GM18519 (cell line): ENCODE measurements at regions not wholly inside any gene's neighbourhood (a gene's known extent, or its start where the extent isn't known, plus 50 kb on each side); places are given as distances from the start of the nearest gene placed in this dataset.

Experiments used
- ATAC-seq: cut with Tn5 transposase; IDR thresholded peaks from one replicate; pipeline ENCODE4 v1.9.1; 2021; ENCODE audit warnings: mild to moderate bottlenecking, moderate library complexity; ENCODE audit not compliant: unreplicated experiment, low FRiP score

- ATAC-seq: no peak
These were observed 52.9 kb downstream of the FRMPD3 start for GRCh38 chrX:107502316-107502715.

GRCh38 chrX:107504006-107504405, 54.6 kb downstream of the FRMPD3 start:
- no peak for ATAC-seq

GRCh38 chrX:107505223-107505622, 55.8 kb downstream of the FRMPD3 start:
- no peak for ATAC-seq

GRCh38 chrX:107506596-107507031, 57.2 kb downstream of the FRMPD3 start:
- ATAC-seq: no peak

GRCh38 chrX:107507093-107507743, 57.8 kb downstream of the FRMPD3 start:
- no peak for ATAC-seq

- no peak for ATAC-seq
These were observed 58.3 kb downstream of the FRMPD3 start for GRCh38 chrX:107507744-107508117.

GRCh38 chrX:107508925-107509324, 59.5 kb downstream of the FRMPD3 start:
- ATAC-seq: no peak

- ATAC-seq: no peak
These were observed 65.5 kb downstream of the FRMPD3 start for GRCh38 chrX:107514944-107515343.

- no peak for ATAC-seq
These were observed 72.6 kb downstream of the FRMPD3 start for GRCh38 chrX:107521877-107522586.

GRCh38 chrX:107522901-107523300, 73.4 kb downstream of the FRMPD3 start:
- ATAC-seq: no peak

- ATAC-seq: no peak
These were observed 76.7 kb downstream of the FRMPD3 start for GRCh38 chrX:107526141-107526540.

- no peak for ATAC-seq
These were observed 80.7 kb downstream of the FRMPD3 start for GRCh38 chrX:107530141-107530540.

GRCh38 chrX:107537815-107538214, 88.4 kb downstream of the FRMPD3 start:
- peak; percentile 54 for ATAC-seq

- no peak for ATAC-seq
These were observed 87.1 kb upstream of the PRPS1 start for GRCh38 chrX:107541244-107541643.

- no peak for ATAC-seq
These were observed 86.3 kb upstream of the PRPS1 start for GRCh38 chrX:107542040-107542439.

GRCh38 chrX:107542500-107542899, 85.8 kb upstream of the PRPS1 start:
- ATAC-seq: no peak

- no peak for ATAC-seq
These were observed 80.7 kb upstream of the PRPS1 start for GRCh38 chrX:107547621-107548020.

GRCh38 chrX:107548775-107549174, 79.5 kb upstream of the PRPS1 start:
- no peak for ATAC-seq

- ATAC-seq: no peak
These were observed 78.8 kb upstream of the PRPS1 start for GRCh38 chrX:107549504-107549903.

GRCh38 chrX:107551546-107551945, 76.8 kb upstream of the PRPS1 start:
- ATAC-seq: no peak

- no peak for ATAC-seq
These were observed 75.4 kb upstream of the PRPS1 start for GRCh38 chrX:107552930-107553329.

- ATAC-seq: no peak
These were observed 71.3 kb upstream of the PRPS1 start for GRCh38 chrX:107556967-107557366.
